Esophagus muscularis mucosa (tissue), 4 donors: ENCODE measurements at regions not wholly inside any gene's neighbourhood (a gene's known extent, or its start where the extent isn't known, plus 50 kb on each side); places are given as distances from the start of the nearest gene placed in this dataset.
"Not testable (repeated sequence)": the region's sequence is repeated elsewhere in the genome, so short reads cannot be mapped to it uniquely, and the experiment has no call there.

Experiments used
- DNase-seq: peaks from one replicate; pipeline ENCODE4 v3.0.0-alpha.2; 2017; ENCODE audit errors: extremely low spot score
- H3K27ac ChIP-seq, 4 donors: fragments of 200-600 bp; sonication (generic); replicated peaks in 1 of 4; 1 replicate in 3 of 4; 2 replicates in 1 of 4; pipeline ENCODE4 v1.5.1; 2016 to 2019; ENCODE audit warnings: mild to moderate bottlenecking in 1 of 4
- H3K27me3 ChIP-seq, 4 donors: fragments of 200-600 bp; sonication (generic); one replicate each; pipeline versions ENCODE4 v1.5.1 to v1.6.0; 2016 to 2019
- H3K36me3 ChIP-seq, 4 donors: fragments of 200-600 bp; sonication (generic); one replicate each; pipeline ENCODE4 v1.5.1; 2016 to 2019
- H3K4me1 ChIP-seq, 4 donors: fragments of 200-600 bp; sonication (generic); one replicate each; pipeline ENCODE4 v1.5.1; 2016 to 2019
- H3K4me3 ChIP-seq, 4 donors: fragments of 200-600 bp; sonication (generic); 1 replicate in 2 of 4; 2 replicates in 2 of 4; pipeline ENCODE4 v1.5.1; 2016 to 2019; ENCODE audit warnings: mild to moderate bottlenecking in 4 of 4, moderate library complexity in 1 of 4
- H3K9me3 ChIP-seq, 4 donors: fragments of 200-600 bp; sonication (generic); 1 replicate in 3 of 4; 2 replicates in 1 of 4; pipeline ENCODE4 v1.5.1; 2016 to 2019
- CTCF ChIP-seq, 3 experiments: fragments of 200-600 bp in 2 of 3; fragments of 450-650 bp in 1 of 3; sonication (generic) in 2 of 3; IDR thresholded peaks; one replicate each; pipeline ENCODE4 v1.5.1; 2017 to 2019; ENCODE audit warnings: antibody characterized with exemption in 3 of 3, mild to moderate bottlenecking in 2 of 3, moderate library complexity in 1 of 3
- EP300 ChIP-seq: sonication (generic); formaldehyde crosslinking; IDR thresholded peaks from one replicate; pipeline ENCODE4 v1.6.1; 2017; ENCODE audit warnings: antibody characterized with exemption
- POLR2A ChIP-seq: fragments of 450-650 bp; IDR thresholded peaks from one replicate; pipeline ENCODE4 v1.6.1; 2017; ENCODE audit warnings: antibody characterized with exemption, moderate library complexity, mild to moderate bottlenecking, low read depth
- POLR2AphosphoS5 ChIP-seq, 2 donors: sonication (generic); formaldehyde crosslinking; IDR thresholded peaks; one replicate each; pipeline ENCODE4 v1.6.1; 2017; ENCODE audit warnings: antibody characterized with exemption in 2 of 2
- WGBS: methylation state at CpG from one replicate; pipeline ENCODE4 v1.1.5; 2018; 5-methylcytosine and 5-hydroxymethylcytosine counted together
- intact Hi-C: fragments of 100-400 bp; cut with DNase I; formaldehyde crosslinking; loops from one replicate; pipeline ENCODE4 v1.15.1; 2023

DNA sequence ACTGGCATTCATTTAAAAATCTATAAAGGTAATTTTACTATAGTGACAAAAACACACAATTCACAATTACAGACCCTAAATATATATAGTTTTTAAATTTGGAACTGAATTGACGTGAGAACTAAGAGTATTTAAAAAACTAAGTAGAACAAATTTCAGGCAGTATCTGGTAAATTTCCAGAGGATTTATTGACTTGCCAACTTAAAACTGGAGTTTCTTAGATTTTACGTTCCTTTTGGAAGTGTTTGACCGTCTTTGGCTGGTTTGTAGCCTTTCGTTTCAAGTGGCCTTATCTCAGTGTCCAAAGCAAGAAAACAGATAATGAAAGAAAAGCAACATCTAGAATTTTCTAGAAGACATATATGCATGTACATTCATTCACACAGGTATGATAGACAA lies 234.4 kb upstream of the VLDLR start:
- no peaks in the 10 kb centered on the region for H3K36me3 ChIP-seq
- intact Hi-C loops, result no loop called here
- DNase-seq, result no peak
- H3K27me3 ChIP-seq, result no peaks in the 10 kb centered on the region
- no peaks in the 10 kb centered on the region for H3K9me3 ChIP-seq
- no peaks in the 10 kb centered on the region for H3K4me1 ChIP-seq
- H3K4me3 ChIP-seq, result no peak overlapping the region
- WGBS, result 80% methylated on average over 4 of the region's 4 CpGs
- H3K27ac ChIP-seq, result no peak overlapping the region
- TF ChIP-seq EP300, result no peak

- H3K27me3 ChIP-seq, result no peaks in the 10 kb centered on the region
- TF ChIP-seq CTCF (IDR thresholded peaks at IDR 0.05), result no peak
- TF ChIP-seq POLR2A, result no peak
- no peak for TF ChIP-seq POLR2AphosphoS5 (IDR thresholded peaks at IDR 0.05)
- TF ChIP-seq EP300, result no peak
- H3K4me1 ChIP-seq, result no peaks in the 10 kb centered on the region
- no peak for DNase-seq
- no peak overlapping the region for H3K4me3 ChIP-seq
- intact Hi-C loops, result no loop called here
- H3K36me3 ChIP-seq, result no peaks in the 10 kb centered on the region
- no peaks in the 10 kb centered on the region for H3K9me3 ChIP-seq
- no peak overlapping the region for H3K27ac ChIP-seq
Measured at GRCh38 chr9:2389404-2389803, 232.2 kb upstream of the VLDLR start.

DNA sequence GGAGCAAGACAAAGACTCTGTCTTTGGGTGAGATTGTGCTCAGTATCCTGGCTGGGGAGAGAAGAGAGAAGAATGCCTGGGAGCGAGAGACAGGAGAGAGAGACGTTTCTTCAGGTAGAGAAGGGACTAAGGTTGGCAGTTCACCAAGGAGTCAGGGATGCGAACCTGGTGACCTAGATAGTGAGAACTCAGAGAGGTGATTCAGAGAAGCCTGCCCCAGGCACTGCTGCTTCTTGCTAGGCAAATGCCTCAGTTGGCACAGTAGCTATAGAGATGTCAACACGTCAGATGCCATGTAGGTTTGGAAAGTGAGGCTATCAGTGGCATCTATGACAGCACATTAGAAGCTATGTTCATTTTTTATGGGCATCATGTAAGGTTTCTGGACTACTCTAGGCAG lies 231.6 kb upstream of the VLDLR start:
- no peak for TF ChIP-seq EP300
- TF ChIP-seq POLR2A, result no peak
- no peak for TF ChIP-seq CTCF (IDR thresholded peaks at IDR 0.05)
- TF ChIP-seq POLR2AphosphoS5 (IDR thresholded peaks at IDR 0.05), result no peak
- DNase-seq, result no peak
- Histone ChIP-seq H3K4me3 (no peak overlapping the region), H3K9me3 (no peaks in the 10 kb centered on the region), H3K27me3 (no peaks in the 10 kb centered on the region), H3K27ac (no peak overlapping the region), H3K4me1 (no peaks in the 10 kb centered on the region), H3K36me3 (no peaks in the 10 kb centered on the region)
- 85% methylated on average over 4 of the region's 4 CpGs for WGBS
- intact Hi-C loops, result no loop called here

- H3K4me3 ChIP-seq, H3K36me3 ChIP-seq, H3K27ac ChIP-seq, H3K9me3 ChIP-seq, H3K27me3 ChIP-seq, intact Hi-C loops, DNase-seq, H3K4me1 ChIP-seq: not testable (repeated sequence)
Measured at GRCh38 chr9:2391509-2392132, 230.0 kb upstream of the VLDLR start.

- intact Hi-C loops, H3K4me1 ChIP-seq, H3K4me3 ChIP-seq, DNase-seq, H3K27me3 ChIP-seq, H3K9me3 ChIP-seq, H3K36me3 ChIP-seq, H3K27ac ChIP-seq: not testable (repeated sequence)
Measured at GRCh38 chr9:2394087-2394741, 227.4 kb upstream of the VLDLR start.

DNA sequence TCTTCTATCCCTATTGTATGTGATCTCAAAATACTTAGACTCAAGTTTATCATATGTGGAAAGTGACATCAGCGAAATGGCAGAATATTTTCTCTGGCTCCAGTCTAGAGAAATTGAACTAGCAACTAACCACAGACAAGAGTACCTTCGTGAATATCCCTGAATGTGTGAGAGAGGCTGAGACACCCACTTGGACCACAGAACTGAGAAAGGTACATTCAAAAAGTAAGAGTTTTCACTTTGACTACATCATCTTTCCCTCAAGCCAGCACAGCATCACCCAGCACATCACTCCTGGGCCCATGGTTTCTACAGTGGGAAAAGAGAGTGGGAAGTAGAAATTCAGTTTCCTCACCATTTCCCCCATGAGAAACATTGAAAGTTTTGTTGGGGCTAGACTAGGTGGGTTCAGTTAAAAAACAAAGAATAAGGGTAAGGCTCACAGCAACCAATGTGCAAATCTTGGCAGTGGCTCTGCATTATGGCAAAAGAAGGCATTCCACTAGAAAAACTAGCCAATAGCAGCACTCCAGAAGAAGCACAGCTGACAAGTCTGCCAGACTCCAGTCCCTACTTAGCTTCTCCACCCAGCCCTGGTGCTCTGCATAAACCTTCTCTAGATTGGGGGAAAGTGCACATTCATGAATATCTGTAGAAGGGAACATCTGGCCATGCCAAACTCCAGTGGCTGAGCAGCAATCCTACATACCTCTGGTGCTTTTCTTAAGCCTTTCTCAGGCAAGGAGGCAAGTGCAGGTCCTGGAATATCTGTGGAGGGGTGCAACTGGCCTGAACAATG lies 225.6 kb upstream of the VLDLR start:
- TF ChIP-seq POLR2A, result no peak
- no peak for TF ChIP-seq EP300
- TF ChIP-seq POLR2AphosphoS5 (IDR thresholded peaks at IDR 0.05), result no peak
- no peak for TF ChIP-seq CTCF (IDR thresholded peaks at IDR 0.05)
- intact Hi-C loops, result no loop called here
- Histone ChIP-seq H3K4me1 (no peaks in the 10 kb centered on the region), H3K36me3 (no peaks in the 10 kb centered on the region), H3K27ac (no peak overlapping the region), H3K9me3 (no peaks in the 10 kb centered on the region), H3K27me3 (no peaks in the 10 kb centered on the region), H3K4me3 (no peak overlapping the region)
- DNase-seq, result no peak
- 100% methylated on average over 2 of the region's 2 CpGs for WGBS
